Vagina (tissue), 2 donors: ENCODE measurements at regions not wholly inside any gene's neighbourhood (a gene's known extent, or its start where the extent isn't known, plus 50 kb on each side); places are given as distances from the start of the nearest gene placed in this dataset.
A peak's percentile ranks its signal among the peaks of the same experiment; 100 is the strongest.

Experiments used
- DNase-seq, 2 donors: peaks; one replicate each; pipeline ENCODE4 v3.0.0-alpha.2; 2017; ENCODE audit errors: extremely low spot score in 2 of 2
- H3K27ac ChIP-seq: fragments of 200-600 bp; sonication (generic); one replicate; pipeline ENCODE4 v1.5.1; 2019
- H3K27me3 ChIP-seq: fragments of 200-600 bp; sonication (generic); one replicate; pipeline ENCODE4 v1.5.1; 2019
- H3K36me3 ChIP-seq, 2 donors: fragments of 200-600 bp; sonication (generic); one replicate each; pipeline ENCODE4 v1.5.1; 2017 to 2019
- H3K4me1 ChIP-seq: fragments of 200-600 bp; sonication (generic); one replicate; pipeline ENCODE4 v1.5.1; 2019
- H3K4me3 ChIP-seq, 2 donors: fragments of 200-600 bp; sonication (generic); 1 replicate in 1 of 2; 2 replicates in 1 of 2; pipeline ENCODE4 v1.5.1; 2016 to 2019
- H3K9me3 ChIP-seq: fragments of 200-600 bp; sonication (generic); one replicate; pipeline ENCODE4 v1.5.1; 2019
- CTCF ChIP-seq, 3 experiments: fragments of 450-650 bp in 2 of 3; fragments of 200-600 bp in 1 of 3; sonication (generic) in 1 of 3; IDR thresholded peaks; one replicate each; pipeline ENCODE4 v1.5.1; 2017 to 2019; ENCODE audit warnings: antibody characterized with exemption in 3 of 3, mild to moderate bottlenecking in 2 of 3, moderate library complexity in 2 of 3
- POLR2A ChIP-seq, 2 donors: fragments of 450-650 bp; IDR thresholded peaks; one replicate each; pipeline ENCODE4 v1.6.1; 2017; ENCODE audit warnings: antibody characterized with exemption in 2 of 2, mild to moderate bottlenecking in 2 of 2, moderate library complexity in 2 of 2
- POLR2AphosphoS5 ChIP-seq, 2 donors: sonication (generic); formaldehyde crosslinking; IDR thresholded peaks; one replicate each; pipeline ENCODE4 v1.9.0; 2017; ENCODE audit warnings: antibody characterized with exemption in 2 of 2, mild to moderate bottlenecking in 2 of 2, low read depth in 1 of 2; ENCODE audit not compliant: insufficient read depth in 1 of 2
- intact Hi-C: fragments of 100-400 bp; cut with DNase I; formaldehyde crosslinking; loops from one replicate; pipeline ENCODE4 v1.15.1; 2023

- H3K4me3 ChIP-seq, result no peak overlapping the region
- H3K36me3 ChIP-seq, result no peaks in the 10 kb centered on the region
- no peak for TF ChIP-seq POLR2AphosphoS5 (IDR thresholded peaks at IDR 0.05; ENCODE audit: insufficient read depth in 1 of 2, low read depth in 1 of 2)
- TF ChIP-seq POLR2A (IDR thresholded peaks at IDR 0.05), result no peak
- TF ChIP-seq CTCF (IDR thresholded peaks at IDR 0.05), result no peak
- no peak for DNase-seq
- no peaks in the 10 kb centered on the region for H3K9me3 ChIP-seq
- H3K27me3 ChIP-seq, result no peaks in the 10 kb centered on the region
- intact Hi-C loops, result no loop called here
- peaks cover 24% of the 10 kb centered on the region for H3K4me1 ChIP-seq
- H3K27ac ChIP-seq, result no peak overlapping the region
Observed at GRCh38 chr21:38956521-38956855, 150.8 kb downstream of the ETS2 start.

DNA sequence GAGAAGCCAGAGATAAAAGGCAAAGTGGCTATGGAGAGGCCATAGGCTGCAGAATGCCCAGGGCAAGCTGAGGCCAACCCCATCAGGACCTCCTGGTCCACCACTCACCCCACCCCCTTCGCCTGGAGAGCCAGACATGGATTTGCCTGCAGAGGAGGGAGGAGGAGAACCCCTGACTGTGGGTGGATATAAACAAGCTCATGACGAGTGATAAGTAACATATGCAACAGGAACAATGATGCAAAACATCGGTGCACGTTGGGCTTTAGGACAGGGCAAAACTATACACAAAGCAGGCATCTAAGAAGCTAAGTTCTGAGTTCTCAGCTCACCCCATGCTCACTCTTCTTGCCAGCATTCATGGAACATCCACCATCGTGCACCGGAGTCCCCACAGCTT is 150.3 kb downstream of the ETS2 start:
- H3K27me3 ChIP-seq, result no peaks in the 10 kb centered on the region
- no peaks in the 10 kb centered on the region for H3K9me3 ChIP-seq
- no peak overlapping the region for H3K4me3 ChIP-seq
- no peak overlapping the region for H3K27ac ChIP-seq
- TF ChIP-seq POLR2A (IDR thresholded peaks at IDR 0.05), result no peak
- TF ChIP-seq CTCF (IDR thresholded peaks at IDR 0.05), result no peak
- TF ChIP-seq POLR2AphosphoS5 (IDR thresholded peaks at IDR 0.05; ENCODE audit: insufficient read depth in 1 of 2, low read depth in 1 of 2), result no peak
- H3K4me1 ChIP-seq, result peaks cover 29% of the 10 kb centered on the region
- no peaks in the 10 kb centered on the region for H3K36me3 ChIP-seq
- intact Hi-C loops, result no loop called here
- no peak for DNase-seq

DNA sequence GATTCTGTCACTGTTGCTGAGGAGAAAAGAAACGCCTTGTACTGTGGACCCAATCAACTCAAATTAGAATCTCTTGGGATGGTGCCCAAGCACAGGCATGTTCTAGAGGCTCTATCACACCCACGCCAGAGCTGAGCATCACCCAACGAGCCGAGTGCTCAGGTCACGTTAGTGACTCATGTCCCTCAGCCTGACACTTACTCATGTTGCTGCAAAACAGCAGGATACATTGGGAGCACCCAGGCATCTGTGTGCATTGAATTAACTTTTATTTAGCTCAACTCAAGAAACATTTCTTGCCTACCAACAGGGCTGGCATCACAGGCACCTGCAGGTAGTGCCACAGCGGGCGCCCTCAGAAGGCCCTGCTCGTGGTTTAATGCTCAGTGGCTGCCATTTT is 149.8 kb downstream of the ETS2 start:
- H3K27ac ChIP-seq, result no peak overlapping the region
- intact Hi-C loops, result no loop called here
- no peaks in the 10 kb centered on the region for H3K36me3 ChIP-seq
- no peak overlapping the region for H3K4me3 ChIP-seq
- H3K4me1 ChIP-seq, result peaks cover 34% of the 10 kb centered on the region
- no peak for DNase-seq
- TF ChIP-seq POLR2A (IDR thresholded peaks at IDR 0.05) (no peak), CTCF (IDR thresholded peaks at IDR 0.05) (no peak), POLR2AphosphoS5 (IDR thresholded peaks at IDR 0.05; ENCODE audit: insufficient read depth in 1 of 2, low read depth in 1 of 2) (peak in 1 of 2 donors; percentile 35)
- H3K9me3 ChIP-seq, result no peaks in the 10 kb centered on the region
- no peaks in the 10 kb centered on the region for H3K27me3 ChIP-seq

DNA sequence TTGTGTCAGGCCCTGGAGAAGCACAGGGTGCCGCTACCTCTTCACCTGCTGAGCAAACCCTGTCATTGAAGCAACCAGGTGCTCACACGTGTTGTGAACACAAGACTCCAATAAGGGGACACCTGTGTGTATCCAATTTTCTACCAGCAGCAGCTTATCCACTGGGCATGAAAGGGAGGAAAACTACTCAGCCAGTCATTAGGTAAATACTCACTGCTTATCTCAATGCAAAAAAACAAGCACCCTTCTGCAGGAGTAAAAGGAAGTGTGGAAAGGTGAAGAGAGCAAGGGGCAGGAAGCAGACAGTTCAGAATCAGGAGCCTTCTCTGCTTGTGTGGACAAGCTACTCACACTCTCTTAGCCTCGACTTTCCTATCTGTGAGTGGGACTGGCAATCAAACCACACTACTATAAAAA is 148.9 kb downstream of the ETS2 start:
- no peak overlapping the region for H3K27ac ChIP-seq
- no peaks in the 10 kb centered on the region for H3K36me3 ChIP-seq
- H3K4me1 ChIP-seq, result peaks cover 30% of the 10 kb centered on the region
- DNase-seq, result no peak
- intact Hi-C loops, result no loop called here
- no peaks in the 10 kb centered on the region for H3K9me3 ChIP-seq
- H3K27me3 ChIP-seq, result no peaks in the 10 kb centered on the region
- TF ChIP-seq POLR2AphosphoS5 (IDR thresholded peaks at IDR 0.05; ENCODE audit: insufficient read depth in 1 of 2, low read depth in 1 of 2) (no peak), CTCF (IDR thresholded peaks at IDR 0.05) (no peak), POLR2A (IDR thresholded peaks at IDR 0.05) (no peak)
- no peak overlapping the region for H3K4me3 ChIP-seq

DNA sequence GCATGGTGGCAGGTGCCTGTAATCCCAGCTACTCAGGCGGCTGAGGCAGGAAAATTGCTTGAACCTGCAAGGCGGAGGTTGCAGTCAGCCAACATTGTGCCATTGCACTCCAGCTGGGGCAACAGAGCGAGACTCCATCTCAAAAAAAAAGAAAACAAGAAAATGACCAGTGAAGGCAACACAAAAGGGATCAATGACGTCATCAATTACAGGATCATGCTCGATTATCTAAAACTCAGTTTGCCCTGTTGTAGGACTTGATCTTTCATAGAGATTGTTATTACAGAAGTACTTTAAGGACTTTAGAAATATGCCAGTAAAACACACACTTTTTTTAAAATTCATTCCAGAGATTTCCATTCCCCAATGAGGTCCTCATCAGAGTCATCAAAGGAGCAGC is 147.8 kb downstream of the ETS2 start:
- H3K27me3 ChIP-seq, result no peaks in the 10 kb centered on the region
- DNase-seq, result no peak
- no peak overlapping the region for H3K27ac ChIP-seq
- H3K4me3 ChIP-seq, result no peak overlapping the region
- no peak for TF ChIP-seq POLR2A (IDR thresholded peaks at IDR 0.05)
- no peak for TF ChIP-seq CTCF (IDR thresholded peaks at IDR 0.05)
- no peak for TF ChIP-seq POLR2AphosphoS5 (IDR thresholded peaks at IDR 0.05; ENCODE audit: insufficient read depth in 1 of 2, low read depth in 1 of 2)
- no peaks in the 10 kb centered on the region for H3K9me3 ChIP-seq
- H3K4me1 ChIP-seq, result peaks cover 29% of the 10 kb centered on the region
- intact Hi-C loops, result no loop called here
- no peaks in the 10 kb centered on the region for H3K36me3 ChIP-seq
